Endodermal cell (in vitro differentiated cells): ENCODE measurements at regions not wholly inside any gene's neighbourhood (a gene's known extent, or its start where the extent isn't known, plus 50 kb on each side); places are given as distances from the start of the nearest gene placed in this dataset.

Experiments used
- DNase-seq: peaks from one replicate; pipeline ENCODE4 v3.0.0-alpha.2; 2017
- H3K27ac ChIP-seq: 2 replicates; pipeline ENCODE4 v1.5.1; 2013; ENCODE audit warnings: mild to moderate bottlenecking, low read depth, low read length, moderate library complexity
- H3K27me3 ChIP-seq: 2 replicates; pipeline ENCODE4 v1.6.1; 2013; ENCODE audit warnings: mild to moderate bottlenecking, low read length, moderate library complexity; ENCODE audit not compliant: insufficient read depth, control insufficient read depth, poor library complexity, severe bottlenecking
- H3K36me3 ChIP-seq: 2 replicates; pipeline ENCODE4 v1.7.0; 2013; ENCODE audit warnings: mild to moderate bottlenecking, low read length, moderate library complexity; ENCODE audit not compliant: control insufficient read depth, insufficient read depth
- H3K4me1 ChIP-seq: one replicate; pipeline ENCODE4 v1.7.0; 2013; ENCODE audit warnings: low read length; ENCODE audit not compliant: control insufficient read depth, insufficient read depth
- H3K4me3 ChIP-seq: 2 replicates; pipeline ENCODE4 v1.5.1; 2013; ENCODE audit warnings: mild to moderate bottlenecking, low read length, moderate library complexity
- H3K9ac ChIP-seq: 2 replicates; pipeline ENCODE4 v1.6.1; 2013; ENCODE audit warnings: mild to moderate bottlenecking, low read length, moderate library complexity; ENCODE audit not compliant: poor library complexity, severe bottlenecking; ENCODE audit errors: extremely low read depth
- H3K9me3 ChIP-seq: 2 replicates; pipeline ENCODE4 v1.6.1; 2013; ENCODE audit warnings: mild to moderate bottlenecking, low read length, moderate library complexity; ENCODE audit not compliant: control insufficient read depth
- H3K27ac Mint-ChIP-seq: 2 replicates; pipeline ENCODE4 v1.8.0; 2020; ENCODE audit warnings: mixed read lengths
- H3K27me3 Mint-ChIP-seq: 2 replicates; pipeline ENCODE4 v1.8.0; 2021; ENCODE audit warnings: mild to moderate bottlenecking, mixed read lengths; ENCODE audit not compliant: insufficient read depth
- H3K36me3 Mint-ChIP-seq: 2 replicates; pipeline ENCODE4 v1.8.0; 2020; ENCODE audit warnings: low read depth, mixed read lengths
- H3K4me1 Mint-ChIP-seq: 2 replicates; pipeline ENCODE4 v1.8.0; 2020; ENCODE audit warnings: mixed read lengths
- H3K4me3 Mint-ChIP-seq: 2 replicates; pipeline ENCODE4 v1.8.0; 2020; ENCODE audit warnings: mild to moderate bottlenecking, moderate library complexity, mixed read lengths
- H3K9me3 Mint-ChIP-seq: 2 replicates; pipeline ENCODE4 v1.8.0; 2020; ENCODE audit warnings: mild to moderate bottlenecking, mixed read lengths
- CTCF ChIP-seq: fragments of 200-600 bp; sonication (generic); conservative IDR thresholded peaks from 2 replicates; pipeline ENCODE4 v1.5.0; 2021; ENCODE audit warnings: antibody characterized with exemption, mild to moderate bottlenecking
- WGBS, 2 experiments: methylation state at CpG; one replicate each; pipeline versions ENCODE4 v1.1.5 to v1.1.7; 2013; ENCODE audit warnings: missing lambda C conversion rate in 2 of 2, mixed read lengths in 1 of 2; ENCODE audit not compliant: insufficient coverage in 1 of 2, insufficient read length in 1 of 2; 5-methylcytosine and 5-hydroxymethylcytosine counted together

- Mint-ChIP-seq H3K9me3 (peaks cover 20% of the 10 kb centered on the region), H3K4me1 (no peaks in the 10 kb centered on the region), H3K4me3 (no peak overlapping the region), H3K27me3 (peaks cover 27% of the 10 kb centered on the region), H3K27ac (no peak overlapping the region), H3K36me3 (peaks cover 4% of the 10 kb centered on the region)
- no peak for DNase-seq
- no peaks in the 10 kb centered on the region for H3K4me1 ChIP-seq
- H3K4me3 ChIP-seq = no peak overlapping the region
- peaks cover 25% of the 10 kb centered on the region for H3K27me3 ChIP-seq
- H3K9me3 ChIP-seq = peaks cover 17% of the 10 kb centered on the region
- TF ChIP-seq CTCF = no peak
- 96 to 100% methylated on average over 1 to 2 of the region's 2 CpGs for WGBS, 2 experiments
- no peak overlapping the region for H3K9ac ChIP-seq
- H3K36me3 ChIP-seq = no peaks in the 10 kb centered on the region
- H3K27ac ChIP-seq = no peak overlapping the region
Observed at GRCh38 chr12:107356937-107357295, 263.6 kb upstream of the CRY1 start.

- no peak for DNase-seq
- WGBS, 2 experiments = 81 to 88% methylated on average over 4 of the region's 4 CpGs
- no peak overlapping the region for H3K4me3 Mint-ChIP-seq
- no peak for TF ChIP-seq CTCF
- Histone ChIP-seq H3K4me1 (peaks cover 5% of the 10 kb centered on the region), H3K9me3 (peaks cover under 1% of the 10 kb centered on the region), H3K4me3 (no peak overlapping the region), H3K27ac (no peak overlapping the region), H3K36me3 (no peaks in the 10 kb centered on the region), H3K9ac (no peak overlapping the region), H3K27me3 (peaks cover 25% of the 10 kb centered on the region)
- no peaks in the 10 kb centered on the region for H3K36me3 Mint-ChIP-seq
- peaks cover 9% of the 10 kb centered on the region for H3K4me1 Mint-ChIP-seq
- peaks cover under 1% of the 10 kb centered on the region for H3K9me3 Mint-ChIP-seq
- H3K27ac Mint-ChIP-seq = no peak overlapping the region
- peaks cover 27% of the 10 kb centered on the region for H3K27me3 Mint-ChIP-seq
Observed at GRCh38 chr12:107359382-107359781, 266.0 kb upstream of the CRY1 start.

- Histone ChIP-seq H3K4me3 (no peak overlapping the region), H3K9ac (no peak overlapping the region), H3K27me3 (peaks cover 24% of the 10 kb centered on the region), H3K9me3 (no peaks in the 10 kb centered on the region), H3K36me3 (no peaks in the 10 kb centered on the region), H3K27ac (no peak overlapping the region), H3K4me1 (peaks cover 5% of the 10 kb centered on the region)
- Mint-ChIP-seq H3K4me1 (peaks cover 9% of the 10 kb centered on the region), H3K27me3 (peaks cover 27% of the 10 kb centered on the region), H3K36me3 (no peaks in the 10 kb centered on the region), H3K9me3 (no peaks in the 10 kb centered on the region), H3K4me3 (no peak overlapping the region), H3K27ac (no peak overlapping the region)
- no peak for DNase-seq
- no peak for TF ChIP-seq CTCF
Observed at GRCh38 chr12:107360033-107360432, 266.7 kb upstream of the CRY1 start.
